CMK (cell line): ENCODE measurements at regions not wholly inside any gene's neighbourhood (a gene's known extent, or its start where the extent isn't known, plus 50 kb on each side); places are given as distances from the start of the nearest gene placed in this dataset.

Experiments
- DNase-seq: peaks from one replicate; pipeline ENCODE4 v3.0.0-alpha.2; 2010; ENCODE audit warnings: low read depth

- DNase-seq = no peak
These were observed 383.2 kb upstream of the XYLT1 start for GRCh38 chr16:17853958-17854357.

GRCh38 chr16:17852977-17853702, 382.4 kb upstream of the XYLT1 start:
- no peak for DNase-seq

- no peak for DNase-seq
These were observed 380.0 kb upstream of the XYLT1 start for GRCh38 chr16:17850581-17851250.

- DNase-seq = no peak
These were observed 376.6 kb upstream of the XYLT1 start for GRCh38 chr16:17847234-17847795.

GRCh38 chr16:17846030-17846429, 375.3 kb upstream of the XYLT1 start:
- DNase-seq = no peak

- DNase-seq = no peak
These were observed 374.3 kb upstream of the XYLT1 start for GRCh38 chr16:17845031-17845430.

- no peak for DNase-seq
These were observed 373.1 kb upstream of the XYLT1 start for GRCh38 chr16:17843905-17844304.

- DNase-seq = no peak
These were observed 369.1 kb upstream of the XYLT1 start for GRCh38 chr16:17839907-17840306.

- DNase-seq = no peak
These were observed 368.5 kb upstream of the XYLT1 start for GRCh38 chr16:17839272-17839671.

- DNase-seq = no peak
These were observed 366.3 kb upstream of the XYLT1 start for GRCh38 chr16:17836868-17837602.

- DNase-seq = no peak
These were observed 364.5 kb upstream of the XYLT1 start for GRCh38 chr16:17835118-17835876.

GRCh38 chr16:17832738-17833137, 362.0 kb upstream of the XYLT1 start:
- no peak for DNase-seq

- no peak for DNase-seq
These were observed 360.6 kb upstream of the XYLT1 start for GRCh38 chr16:17831330-17831729.

GRCh38 chr16:17830651-17831050, 359.9 kb upstream of the XYLT1 start:
- DNase-seq = no peak

GRCh38 chr16:17829811-17830210, 359.1 kb upstream of the XYLT1 start:
- no peak for DNase-seq

- no peak for DNase-seq
These were observed 357.3 kb upstream of the XYLT1 start for GRCh38 chr16:17828012-17828411.

GRCh38 chr16:17827313-17827712, 356.6 kb upstream of the XYLT1 start:
- DNase-seq = no peak

GRCh38 chr16:17817943-17818342, 347.2 kb upstream of the XYLT1 start:
- DNase-seq = no peak

GRCh38 chr16:17817260-17817659, 346.5 kb upstream of the XYLT1 start:
- DNase-seq = no peak

GRCh38 chr16:17812771-17813170, 342.0 kb upstream of the XYLT1 start:
- DNase-seq = no peak

- DNase-seq = no peak
These were observed 334.1 kb upstream of the XYLT1 start for GRCh38 chr16:17804857-17805256.
